HG02973 (cell line): ENCODE measurements at regions not wholly inside any gene's neighbourhood (a gene's known extent, or its start where the extent isn't known, plus 50 kb on each side); places are given as distances from the start of the nearest gene placed in this dataset.
"Not testable (repeated sequence)": the region's sequence is repeated elsewhere in the genome, so short reads cannot be mapped to it uniquely, and the experiment has no call there.

ENCODE experiments used
- ATAC-seq: cut with Tn5 transposase; IDR thresholded peaks from one replicate; pipeline ENCODE4 v1.9.1; 2021; ENCODE audit warnings: moderate library complexity; ENCODE audit not compliant: unreplicated experiment

GRCh38 chr15:92751528-92751927, 96.0 kb upstream of the FAM174B start:
- no peak for ATAC-seq

GRCh38 chr15:92753591-92753990, 98.0 kb upstream of the FAM174B start:
- no peak for ATAC-seq

DNA sequence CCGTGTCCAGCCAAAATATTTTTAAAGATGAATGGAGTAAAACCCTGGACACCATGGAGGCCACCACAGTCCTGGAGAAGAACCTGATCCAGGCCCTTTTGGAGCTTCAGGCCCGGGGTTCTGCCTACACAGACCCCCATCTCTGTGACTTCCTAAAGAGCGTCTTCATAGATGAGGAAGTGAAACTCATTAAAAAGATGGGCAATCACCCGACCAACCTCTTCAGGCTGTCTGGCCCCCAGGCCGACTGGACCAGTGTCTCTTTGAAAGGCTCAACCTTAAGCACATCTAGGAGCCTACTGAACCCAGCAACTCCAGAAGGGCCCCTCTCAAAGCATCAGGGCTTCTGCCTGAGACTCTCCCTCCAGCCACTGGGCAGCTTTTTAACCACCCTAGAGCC, 107.9 kb upstream of the FAM174B start:
- ATAC-seq = no peak

- not testable (repeated sequence) for ATAC-seq
Observed at GRCh38 chr15:92768131-92768530, 112.6 kb upstream of the FAM174B start.

DNA sequence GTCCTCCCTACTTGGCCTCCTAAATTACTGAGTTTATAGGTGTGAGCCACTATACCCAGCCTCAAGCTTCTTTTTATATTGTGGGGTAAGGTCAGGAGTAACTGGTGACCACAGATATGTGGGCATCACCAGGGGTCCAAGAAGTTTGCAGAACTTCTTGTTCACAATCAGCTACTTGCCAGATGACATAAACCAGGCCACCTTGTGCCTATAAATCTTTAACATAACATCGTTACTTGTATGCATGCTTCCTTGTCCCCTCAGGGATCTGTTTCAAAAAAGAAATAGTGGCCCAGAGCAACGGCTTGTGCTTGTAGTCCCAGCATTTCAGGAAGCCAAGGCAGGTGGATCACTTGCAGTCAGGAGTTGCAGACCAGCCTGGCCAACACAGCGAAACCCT, 115.1 kb upstream of the FAM174B start:
- ATAC-seq = no peak

DNA sequence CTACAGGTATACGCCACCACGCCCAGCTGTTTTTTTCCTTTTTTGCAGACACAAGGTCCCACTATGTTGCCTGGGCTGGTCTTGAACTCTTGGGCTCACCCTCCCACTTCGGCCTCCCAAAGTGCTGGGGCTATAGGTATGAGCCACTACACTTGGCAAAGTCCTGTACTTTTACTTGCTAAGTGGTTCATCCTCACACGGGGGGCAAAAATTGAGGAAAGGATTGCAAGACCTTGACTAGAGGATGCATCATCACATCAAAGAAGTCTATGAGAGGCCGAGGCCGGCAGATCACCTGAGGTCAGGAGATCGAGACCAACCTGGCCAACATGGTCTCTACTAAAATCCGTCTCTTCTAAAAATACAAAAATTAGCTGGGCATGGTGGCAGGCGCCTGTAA, 116.5 kb upstream of the FAM174B start:
- ATAC-seq = no peak

DNA sequence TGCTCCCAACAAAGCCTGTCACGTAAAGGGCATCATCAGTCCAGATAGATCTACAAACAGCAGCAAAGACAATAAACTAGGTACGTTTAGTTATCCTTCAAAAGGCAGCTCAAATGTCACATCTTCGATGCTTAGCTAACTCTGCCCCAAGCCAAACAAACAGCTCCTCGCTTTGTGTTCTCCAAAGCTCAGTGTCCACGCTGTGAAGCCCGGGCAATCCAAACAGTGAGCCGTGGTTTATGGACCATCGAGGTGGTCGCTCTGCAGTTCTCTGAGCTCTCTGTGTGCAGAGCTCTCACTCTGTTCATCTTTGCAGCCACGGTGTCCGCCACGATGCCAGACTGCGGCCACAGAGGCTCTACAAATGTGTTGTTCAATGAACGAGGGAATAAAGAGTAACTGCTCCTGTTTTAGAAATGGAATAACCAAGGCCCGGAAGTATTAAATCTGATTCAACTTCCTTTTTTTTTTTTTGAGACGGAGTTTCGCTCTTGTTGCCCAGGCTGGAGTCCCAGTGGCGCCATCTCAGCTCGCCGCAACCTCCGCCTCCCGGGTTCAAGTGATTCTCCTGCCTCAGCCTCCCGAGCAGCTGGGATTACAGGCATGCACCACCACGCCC, 117.2 kb upstream of the FAM174B start:
- ATAC-seq = no peak

DNA sequence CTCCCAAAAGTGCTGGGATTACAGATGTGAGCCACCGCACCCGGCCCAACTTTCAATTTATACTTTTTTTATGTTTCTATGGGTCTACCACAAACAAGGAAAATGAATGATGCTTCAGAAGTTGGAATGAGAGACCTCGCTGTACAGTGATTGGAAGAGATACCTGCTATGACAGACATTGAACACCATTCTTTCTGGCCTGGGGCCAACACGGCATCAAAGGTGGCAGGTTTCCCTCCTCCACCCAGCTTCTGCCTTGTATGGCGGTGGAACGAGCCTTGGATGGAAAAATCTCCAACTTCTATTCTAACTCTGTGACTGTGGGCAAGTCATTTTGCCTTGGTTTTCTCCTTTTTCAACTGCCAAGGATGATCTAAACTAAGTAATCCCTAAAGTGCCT, 117.8 kb upstream of the FAM174B start:
- ATAC-seq = no peak

GRCh38 chr15:92779874-92780273, 120.2 kb upstream of the CHD2 start:
- no peak for ATAC-seq

DNA sequence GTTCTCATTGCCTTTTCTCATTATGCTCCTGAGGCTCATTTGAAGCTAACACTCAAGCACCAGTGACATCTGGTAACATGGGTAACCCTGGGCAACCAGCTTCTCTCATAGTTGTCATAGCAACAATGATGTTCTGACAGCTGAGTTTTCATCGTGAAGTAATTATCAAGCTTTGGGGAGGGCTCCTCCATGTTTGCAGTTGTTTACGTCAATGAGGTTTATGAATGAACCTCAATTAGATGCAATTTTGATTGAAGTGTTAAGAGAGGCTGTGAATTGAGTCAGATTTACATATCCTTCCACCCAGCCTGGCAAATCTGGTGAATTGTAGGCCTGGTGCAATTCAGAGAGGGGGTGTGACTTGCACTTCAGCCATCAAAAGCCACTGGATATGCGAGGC, 119.3 kb upstream of the CHD2 start:
- no peak for ATAC-seq

DNA sequence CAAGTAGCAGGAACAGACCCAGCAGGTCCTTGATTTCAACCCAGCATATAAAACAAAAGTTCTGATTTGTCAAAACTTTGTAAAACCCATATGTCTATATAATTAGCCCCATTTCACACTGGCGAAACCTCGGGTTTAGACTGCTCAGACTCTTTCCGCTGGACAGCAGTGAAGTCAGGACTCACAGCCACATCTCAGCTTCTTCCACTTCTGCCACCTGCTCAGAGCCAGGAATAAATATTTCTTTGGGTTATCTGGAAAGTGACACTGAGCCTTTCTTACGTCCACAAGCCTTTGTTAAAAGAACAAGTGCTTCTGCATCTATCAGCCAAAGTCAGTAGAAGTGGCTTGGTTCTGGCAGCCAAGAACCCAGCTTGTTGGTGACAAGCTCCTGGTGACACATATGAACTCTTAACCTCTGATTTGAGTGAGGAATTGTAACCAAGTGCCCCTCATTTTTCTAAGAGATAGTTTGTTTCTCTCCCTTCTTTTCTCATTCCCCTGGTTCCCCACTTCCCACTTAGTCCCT, 118.1 kb upstream of the CHD2 start:
- ATAC-seq = no peak

GRCh38 chr15:92787116-92787515, 113.0 kb upstream of the CHD2 start:
- ATAC-seq = no peak

DNA sequence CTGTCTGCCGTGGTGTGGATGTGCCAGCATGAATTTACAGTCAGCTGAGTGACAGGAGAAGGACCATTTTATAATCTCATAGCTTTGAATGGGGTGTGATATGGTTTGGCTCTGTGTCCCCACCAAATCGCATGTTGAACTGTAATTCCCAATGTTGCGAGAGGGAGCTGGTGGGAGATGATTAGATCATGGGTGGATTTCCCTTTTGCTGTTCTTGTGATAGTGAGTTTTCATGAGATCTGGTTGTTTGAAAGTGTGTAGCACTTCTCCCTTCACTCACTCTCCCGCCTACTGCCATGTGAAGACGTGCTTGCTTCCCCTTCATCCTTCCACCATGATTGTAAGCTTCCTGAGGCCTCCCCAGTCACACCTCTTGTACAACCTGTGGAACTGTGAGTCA, 111.9 kb upstream of the CHD2 start:
- ATAC-seq = no peak

DNA sequence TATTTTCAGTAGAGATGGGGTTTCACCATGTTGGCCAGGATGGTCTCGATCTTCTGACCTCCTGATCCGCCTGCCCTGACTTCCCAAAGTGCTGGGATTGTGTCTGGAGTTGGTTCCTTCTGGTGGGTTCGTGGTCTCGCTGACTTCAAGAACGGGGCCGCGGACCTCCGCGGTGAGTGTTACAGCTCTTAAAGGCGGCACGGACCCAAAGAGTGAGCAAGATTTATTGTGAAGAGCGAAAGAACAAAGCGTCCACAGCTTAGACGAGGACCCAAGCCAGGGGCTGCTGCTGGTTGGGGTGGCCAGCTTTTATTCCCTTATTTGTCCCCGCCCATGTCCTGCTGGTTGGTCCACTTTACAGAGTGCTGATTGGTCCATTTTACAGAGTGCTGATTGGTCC, 111.3 kb upstream of the CHD2 start:
- ATAC-seq = not testable (repeated sequence)

GRCh38 chr15:92796161-92796611, 103.9 kb upstream of the CHD2 start:
- ATAC-seq = no peak

DNA sequence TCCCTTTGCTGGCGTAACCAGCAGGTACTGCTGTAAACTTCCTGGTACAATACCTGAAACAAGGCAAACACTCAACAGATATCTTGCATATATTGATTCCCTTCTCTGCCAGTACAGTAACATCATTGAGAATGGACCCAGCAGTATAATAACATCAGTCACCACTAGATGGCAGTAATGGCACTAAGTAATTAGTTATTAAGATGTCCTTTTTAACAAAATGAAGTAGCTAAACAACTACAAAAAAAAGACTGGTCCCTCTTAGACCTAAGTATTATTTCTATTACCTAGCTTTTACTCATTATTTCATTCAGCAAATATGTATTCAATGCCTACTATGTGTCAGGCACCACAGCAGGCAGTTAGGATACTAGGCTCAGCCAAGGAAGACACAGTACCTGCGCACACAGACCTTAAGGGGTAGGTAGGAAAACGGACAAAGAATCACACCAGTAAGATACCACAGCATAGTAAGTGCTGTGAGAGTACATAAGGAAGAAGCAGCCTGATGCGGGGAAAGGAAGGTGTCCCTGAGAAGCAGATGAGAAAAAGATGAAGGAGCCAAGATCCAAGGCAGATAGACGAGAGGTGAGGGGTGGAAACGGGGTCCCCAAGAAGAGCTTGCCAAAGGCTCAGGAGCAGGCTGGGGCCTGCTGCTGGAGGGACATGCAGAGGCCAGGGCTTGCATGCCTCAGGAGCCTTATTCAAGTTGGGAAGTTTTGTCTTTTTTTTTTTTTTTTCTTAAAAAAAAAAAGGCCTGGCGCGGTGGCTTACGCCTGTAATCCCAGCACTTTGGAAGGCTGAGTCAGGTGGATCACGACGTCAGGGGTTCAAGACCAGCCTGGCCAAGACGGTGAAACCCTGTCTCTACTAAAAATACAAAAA, 102.7 kb upstream of the CHD2 start:
- ATAC-seq = peak; percentile 79

- ATAC-seq = no peak
Observed at GRCh38 chr15:92800013-92800412, 100.1 kb upstream of the CHD2 start.

DNA sequence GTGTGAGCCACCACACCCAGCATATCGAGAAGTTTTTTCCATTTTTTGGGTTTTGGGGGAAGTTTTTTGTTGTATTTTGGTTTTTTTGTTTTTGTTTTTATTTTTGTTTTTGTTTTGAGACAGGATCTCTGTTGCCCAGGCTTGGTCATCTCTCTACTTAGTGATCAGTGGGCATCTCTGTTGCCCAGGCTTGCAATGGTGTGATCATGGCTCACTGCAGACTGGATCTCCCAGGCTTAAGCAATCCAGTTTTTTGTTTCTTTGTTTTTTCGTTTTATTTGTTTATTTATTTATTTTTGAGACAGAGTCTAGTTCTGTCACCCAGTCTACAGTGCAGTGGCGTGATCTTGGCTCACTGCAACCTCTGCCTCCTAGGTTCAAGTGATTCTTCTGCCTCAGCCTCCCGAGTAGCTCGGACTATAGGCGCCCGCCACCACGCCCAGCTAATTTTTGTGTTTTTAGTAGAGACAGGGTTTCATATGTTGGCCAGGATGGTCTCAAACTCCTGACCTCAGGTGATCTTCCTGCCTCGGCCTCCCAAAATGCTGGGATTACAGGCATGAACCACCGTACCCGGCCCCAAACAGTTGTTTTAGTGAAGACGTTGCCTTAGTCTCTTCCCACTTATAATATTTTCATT, 99.6 kb upstream of the CHD2 start:
- ATAC-seq = not testable (repeated sequence)

- not testable (repeated sequence) for ATAC-seq
Observed at GRCh38 chr15:92801056-92801773, 98.9 kb upstream of the CHD2 start.

DNA sequence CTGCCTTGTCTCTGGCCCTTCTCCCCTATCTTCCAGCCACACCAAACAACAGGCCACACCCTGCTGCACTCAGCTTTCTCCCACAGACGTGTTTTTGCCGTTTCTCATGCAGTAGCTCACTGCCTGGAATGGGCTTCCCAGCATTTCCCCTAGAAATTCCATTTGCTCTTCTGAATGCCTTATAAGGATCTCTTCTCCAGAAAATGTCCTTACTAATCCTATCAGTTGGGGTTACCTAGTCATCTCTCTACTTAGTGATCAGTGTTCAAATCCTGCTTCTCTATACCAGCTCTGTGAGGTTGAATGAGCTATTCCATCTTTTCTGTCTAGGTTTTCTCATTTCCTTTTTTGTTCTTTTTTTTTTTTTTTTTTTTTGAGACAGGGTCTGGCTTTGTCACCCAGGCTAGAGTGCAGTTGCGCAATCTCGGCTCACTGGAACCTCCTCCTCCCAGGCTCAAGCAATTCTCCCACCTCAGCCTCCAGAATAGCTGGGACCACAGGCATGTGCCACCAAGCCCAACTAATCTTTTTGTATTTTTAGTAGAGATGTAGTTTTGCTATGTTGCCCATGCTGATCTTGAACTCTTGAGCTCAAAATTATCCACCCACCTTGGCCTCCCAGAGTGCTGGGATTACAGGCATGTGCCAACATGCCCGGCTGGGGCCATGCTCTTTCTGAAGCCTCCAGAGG, 98.2 kb upstream of the CHD2 start:
- ATAC-seq = no peak

- no peak for ATAC-seq
Observed at GRCh38 chr15:92803536-92803851, 96.6 kb upstream of the CHD2 start.
